HepG2 (cell line): ENCODE measurements at regions not wholly inside any gene's neighbourhood (a gene's known extent, or its start where the extent isn't known, plus 50 kb on each side); places are given as distances from the start of the nearest gene placed in this dataset.

Experiments used
- ATAC-seq: fragments of 200-7000 bp; cut with Tn5 transposase; 3 replicates; pipeline ENCODE4 v1.9.1; 2020; ENCODE audit warnings: mild to moderate bottlenecking, moderate library complexity
- BruUV-seq: library from RNA; stranded (reverse); fragments of 400-500 nt; replicated peaks from 2 replicates; lab custom pipeline; 2021; lab: Mats Ljungman, UMichigan
- CTCF ChIA-PET: fragments of 300-600 bp; formaldehyde crosslinking; extraction: SDS; loops from one replicate; lab custom pipeline; 2021; ENCODE audit warnings: low total read pairs, inconsistent platforms, low intra/inter-chr PET ratio; lab: Yijun Ruan, JAX
- POLR2A ChIA-PET: fragments of 350-600 bp; sonication (Branson Sonifier 250); formaldehyde crosslinking; loops from one replicate; lab custom pipeline; 2020; ENCODE audit warnings: antibody characterized with exemption, inconsistent platforms; lab: Yijun Ruan, JAX
- DNase-seq: peaks from one replicate; pipeline ENCODE4 v3.0.0-alpha.2; 2015; ENCODE audit warnings: low spot score
- FAIRE-seq: peaks from 3 replicates; lab custom pipeline; 2011; peaks lifted over from hg19 to GRCh38; lab: Jason Lieb, UNC
- H2AFZ ChIP-seq: one replicate; pipeline ENCODE4 v1.6.1; 2011; ENCODE audit warnings: low read length, inconsistent platforms
- H3K27ac ChIP-seq: fragments of 300-600 bp; 3 replicates; pipeline ENCODE4 v1.8.0; 2011; ENCODE audit warnings: mixed run types, mild to moderate bottlenecking, mixed read lengths, low read length, inconsistent platforms; ENCODE audit not compliant: insufficient read depth; ENCODE audit errors: extremely low read length
- H3K27me3 ChIP-seq, 2 experiments: fragments of 200-600 bp in 1 of 2; 2 replicates in 1 of 2; 3 replicates in 1 of 2; pipeline versions ENCODE4 v1.6.0 to v1.8.0; 2011; ENCODE audit warnings: low read length in 2 of 2, mild to moderate bottlenecking in 2 of 2, moderate library complexity in 2 of 2, inconsistent platforms in 1 of 2; ENCODE audit not compliant: insufficient read depth in 2 of 2, control insufficient read depth in 1 of 2
- H3K36me3 ChIP-seq, 2 experiments: fragments of 200-600 bp in 1 of 2; replicated peaks in 1 of 2; 2 replicates in 1 of 2; 3 replicates in 1 of 2; pipeline versions ENCODE4 v1.5.1 to v1.8.0; 2011; ENCODE audit warnings: low read length in 2 of 2, inconsistent platforms in 1 of 2; ENCODE audit not compliant: insufficient read depth in 2 of 2, control insufficient read depth in 1 of 2
- H3K4me1 ChIP-seq: 2 replicates; pipeline ENCODE4 v1.5.1; 2012; ENCODE audit warnings: low read length, inconsistent platforms; ENCODE audit not compliant: insufficient read depth
- H3K4me2 ChIP-seq: 2 replicates; pipeline ENCODE4 v1.6.0; 2011; ENCODE audit warnings: low read depth, low read length, inconsistent platforms
- H3K4me3 ChIP-seq, 3 experiments: fragments of 200-600 bp in 1 of 3; sonication (generic), shearing (Covaris generic) in 1 of 3; replicated peaks in 1 of 3; 2 replicates each; pipeline ENCODE4 v1.5.1; 2011 to 2016; ENCODE audit warnings: low read length in 3 of 3, inconsistent platforms in 2 of 3, low read depth in 2 of 3, mild to moderate bottlenecking in 2 of 3, control low read depth in 1 of 3, mixed read lengths in 1 of 3; ENCODE audit not compliant: insufficient read depth in 1 of 3
- H3K79me2 ChIP-seq: one replicate; pipeline ENCODE4 v1.6.1; 2011; ENCODE audit warnings: low read length, inconsistent platforms; ENCODE audit not compliant: insufficient read depth
- H3K9ac ChIP-seq: 2 replicates; pipeline ENCODE4 v1.6.0; 2011; ENCODE audit warnings: mild to moderate bottlenecking, low read depth, low read length, inconsistent platforms; ENCODE audit not compliant: insufficient read depth
- H3K9me3 ChIP-seq: 2 replicates; pipeline ENCODE4 v1.5.1; 2012; ENCODE audit warnings: mild to moderate bottlenecking, low read length
- H4K20me1 ChIP-seq: 2 replicates; pipeline ENCODE4 v1.6.0; 2011; ENCODE audit warnings: inconsistent platforms, mild to moderate bottlenecking, low read length, moderate library complexity; ENCODE audit not compliant: insufficient read depth
- BHLHE40 ChIP-seq: IDR thresholded peaks from 2 replicates; pipeline ENCODE4 v1.6.1; 2011; ENCODE audit warnings: low read length, improper control_type of control experiment
- BRF2 ChIP-seq: sonication (generic); formaldehyde crosslinking; IDR thresholded peaks from 2 replicates; pipeline ENCODE4 v1.8.1; 2022; ENCODE audit warnings: mild to moderate bottlenecking, missing genetic modification reagents
- CENPT ChIP-seq: sonication (generic); formaldehyde crosslinking; IDR thresholded peaks from 2 replicates; pipeline ENCODE4 v1.8.0; 2022; ENCODE audit warnings: low read depth, mild to moderate bottlenecking, moderate library complexity, missing genetic modification reagents
- CTCF ChIP-seq: sonication (generic); formaldehyde crosslinking; IDR thresholded peaks from 2 replicates; pipeline ENCODE4 v1.5.0; 2020; ENCODE audit warnings: mild to moderate bottlenecking, missing genetic modification reagents, moderate library complexity
- HNF4G ChIP-seq, 2 experiments: sonication (generic) in 1 of 2; formaldehyde crosslinking in 1 of 2; IDR thresholded peaks; 2 replicates each; pipeline versions ENCODE4 v1.4.0 to v1.6.1; 2011 to 2020; ENCODE audit warnings: borderline replicate concordance in 2 of 2, low read depth in 2 of 2, mild to moderate bottlenecking in 2 of 2, low read length in 1 of 2, missing genetic modification reagents in 1 of 2, moderate library complexity in 1 of 2
- MEIS1 ChIP-seq: sonication (generic); formaldehyde crosslinking; IDR thresholded peaks from 2 replicates; pipeline ENCODE4 v1.9.0; 2021; ENCODE audit warnings: mild to moderate bottlenecking, missing genetic modification reagents, moderate library complexity, borderline replicate concordance
- POGK ChIP-seq: sonication (generic); formaldehyde crosslinking; conservative IDR thresholded peaks from 2 replicates; pipeline ENCODE4 v1.8.0; 2022; ENCODE audit warnings: mild to moderate bottlenecking, moderate library complexity, missing genetic modification reagents
- POLR2AphosphoS5 ChIP-seq: IDR thresholded peaks from 2 replicates; pipeline ENCODE4 v1.6.1; 2012; ENCODE audit warnings: low read depth, low read length
- SP5 ChIP-seq: IDR thresholded peaks from 2 replicates; pipeline ENCODE4 v1.6.1; 2016; ENCODE audit warnings: low read depth, borderline replicate concordance
- TEAD2 ChIP-seq: sonication (generic); formaldehyde crosslinking; IDR thresholded peaks from 2 replicates; pipeline ENCODE4 v1.9.0; 2021; ENCODE audit warnings: missing genetic modification reagents
- ZBTB34 ChIP-seq: sonication (generic); formaldehyde crosslinking; IDR thresholded peaks from 2 replicates; pipeline ENCODE4 v1.8.0; 2022; ENCODE audit warnings: mild to moderate bottlenecking, missing genetic modification reagents
- ZNF275 ChIP-seq: sonication (generic); formaldehyde crosslinking; IDR thresholded peaks from 2 replicates; pipeline ENCODE4 v1.8.0; 2022; ENCODE audit warnings: missing genetic modification reagents, mild to moderate bottlenecking, inconsistent platforms, borderline replicate concordance
- ZNF660 ChIP-seq: sonication (generic); formaldehyde crosslinking; IDR thresholded peaks from 2 replicates; pipeline ENCODE4 v1.5.1; 2020; ENCODE audit warnings: mild to moderate bottlenecking, low read depth, missing genetic modification reagents, borderline replicate concordance
- ZNF775 ChIP-seq: sonication (generic); formaldehyde crosslinking; IDR thresholded peaks from 2 replicates; pipeline ENCODE4 v1.4.0; 2020; ENCODE audit warnings: missing genetic modification reagents, mild to moderate bottlenecking, moderate library complexity, borderline replicate concordance
- ZNF841 ChIP-seq: sonication (generic); formaldehyde crosslinking; IDR thresholded peaks from 2 replicates; pipeline ENCODE4 v1.8.1; 2023; ENCODE audit warnings: missing genetic modification reagents, borderline replicate concordance
- ZNF850 ChIP-seq: sonication (generic); formaldehyde crosslinking; conservative IDR thresholded peaks from 2 replicates; pipeline ENCODE4 v1.9.0; 2021; ENCODE audit warnings: mild to moderate bottlenecking, missing genetic modification reagents
- ZSCAN31 ChIP-seq: sonication (generic); formaldehyde crosslinking; IDR thresholded peaks from 2 replicates; pipeline ENCODE4 v1.5.0; 2020; ENCODE audit warnings: low read depth, mild to moderate bottlenecking, missing genetic modification reagents
- WGBS: methylation state at CpG from one replicate; pipeline ENCODE4 v1.1.6; 2017; ENCODE audit warnings: low lambda C conversion rate; 5-methylcytosine and 5-hydroxymethylcytosine counted together
- in situ Hi-C: cut with HindIII; loops from 2 replicates; pipeline ENCODE4 v1.10.0; 2017; ENCODE audit warnings: low pct_unique_long_range_greater_than_20kb; ENCODE audit not compliant: extremely low pct_ligation_motif_present
- intact Hi-C: fragments of 100-400 bp; cut with micrococcal nuclease; formaldehyde crosslinking; loops from one replicate; pipeline ENCODE4 v1.10.0; 2022; ENCODE audit not compliant: unreplicated experiment

GRCh38 chr5:38032149-38032548, 192.3 kb upstream of the GDNF start:
- WGBS = 6% methylated on average over 1 of the region's 1 CpG
- FAIRE-seq (no peak), DNase-seq (no peak), ATAC-seq (no peak)
- CTCF ChIA-PET = no interaction called here
- no peak overlapping the region for H2AFZ ChIP-seq
- peaks cover 16% of the 10 kb centered on the region for H3K4me1 ChIP-seq
- intact Hi-C loops (no loop called here), in situ Hi-C loops (no loop called here)
- no peaks in the 10 kb centered on the region for H3K9me3 ChIP-seq
- H3K36me3 ChIP-seq = no peaks in the 10 kb centered on the region
- BruUV-seq = no TSS peak
- no peak overlapping the region for H3K27ac ChIP-seq
- H3K27me3 ChIP-seq = peaks cover 0 to 11% of the 10 kb centered on the region in 2 experiments; a peak in 2 of 5 replicates
- H3K79me2 ChIP-seq = no peaks in the 10 kb centered on the region
- no peak overlapping the region for H3K4me3 ChIP-seq
- POLR2A ChIA-PET = no interaction called here
- no peak overlapping the region for H3K4me2 ChIP-seq
- TF ChIP-seq POGK (no peak), SP5 (CRISPR knock-in tag) (no peak), BRF2 (CRISPR knock-in tag) (no peak), MEIS1 (CRISPR knock-in tag) (no peak), CENPT (CRISPR knock-in tag) (no peak), BHLHE40 (no peak), CTCF (CRISPR knock-in tag) (no peak), ZNF841 (CRISPR knock-in tag) (no peak), ZBTB34 (CRISPR knock-in tag) (no peak), ZNF775 (no peak), TEAD2 (CRISPR knock-in tag) (no peak), HNF4G (IDR thresholded peaks at IDR 0.05; ENCODE audit: borderline replicate concordance, low read depth, low read length) (no peak), HNF4G (CRISPR knock-in tag; IDR thresholded peaks at IDR 0.05; ENCODE audit: borderline replicate concordance, low read depth) (no peak), ZNF660 (CRISPR knock-in tag) (no peak), ZNF850 (CRISPR knock-in tag) (no peak), POLR2AphosphoS5 (no peak), ZSCAN31 (CRISPR knock-in tag) (no peak), ZNF275 (no peak)
- TF ChIP-seq, all 625 proteins: peak for 0
- no peak overlapping the region for H3K9ac ChIP-seq
- no peaks in the 10 kb centered on the region for H4K20me1 ChIP-seq
